Astrocyte of the hippocampus (primary cell): ENCODE measurements at regions not wholly inside any gene's neighbourhood (a gene's known extent, or its start where the extent isn't known, plus 50 kb on each side); places are given as distances from the start of the nearest gene placed in this dataset.
A peak's percentile ranks its signal among the peaks of the same experiment; 100 is the strongest.

Source experiments
- DNase-seq: peaks from one replicate; pipeline ENCODE4 v3.0.0; 2011; ENCODE audit warnings: low read depth, low spot score

- no peak for DNase-seq
Observed at GRCh38 chr2:107380912-107381311, 445.8 kb upstream of the RGPD4 start.

GRCh38 chr2:107383691-107384090 is 443.0 kb upstream of the RGPD4 start:
- DNase-seq = no peak

- no peak for DNase-seq
Observed at GRCh38 chr2:107384422-107384821, 442.3 kb upstream of the RGPD4 start.

- DNase-seq = no peak
Observed at GRCh38 chr2:107385921-107386320, 440.8 kb upstream of the RGPD4 start.

GRCh38 chr2:107392241-107392704 is 434.4 kb upstream of the RGPD4 start:
- DNase-seq = no peak

GRCh38 chr2:107393516-107393915 is 433.2 kb upstream of the RGPD4 start:
- no peak for DNase-seq

GRCh38 chr2:107398683-107399082 is 428.0 kb upstream of the RGPD4 start:
- DNase-seq = no peak

- no peak for DNase-seq
Observed at GRCh38 chr2:107402330-107402729, 424.4 kb upstream of the RGPD4 start.

- no peak for DNase-seq
Observed at GRCh38 chr2:107405261-107405660, 421.4 kb upstream of the RGPD4 start.

- DNase-seq = no peak
Observed at GRCh38 chr2:107407017-107407416, 419.7 kb upstream of the RGPD4 start.

- no peak for DNase-seq
Observed at GRCh38 chr2:107407974-107408373, 418.7 kb upstream of the RGPD4 start.

- DNase-seq = no peak
Observed at GRCh38 chr2:107411267-107411666, 415.4 kb upstream of the RGPD4 start.

GRCh38 chr2:107412209-107412904 is 414.3 kb upstream of the RGPD4 start:
- DNase-seq = peak; percentile 6

GRCh38 chr2:107412981-107413380 is 413.7 kb upstream of the RGPD4 start:
- peak; percentile 1 for DNase-seq

GRCh38 chr2:107414376-107414775 is 412.3 kb upstream of the RGPD4 start:
- no peak for DNase-seq

GRCh38 chr2:107418708-107419107 is 408.0 kb upstream of the RGPD4 start:
- no peak for DNase-seq

GRCh38 chr2:107419191-107419590 is 407.5 kb upstream of the RGPD4 start:
- no peak for DNase-seq

GRCh38 chr2:107428781-107429180 is 397.9 kb upstream of the RGPD4 start:
- DNase-seq = no peak

GRCh38 chr2:107430006-107430405 is 396.7 kb upstream of the RGPD4 start:
- DNase-seq = no peak

GRCh38 chr2:107430596-107431266 is 396.0 kb upstream of the RGPD4 start:
- DNase-seq = no peak

GRCh38 chr2:107436281-107436680 is 390.4 kb upstream of the RGPD4 start:
- no peak for DNase-seq

- DNase-seq = no peak
Observed at GRCh38 chr2:107437265-107437664, 389.4 kb upstream of the RGPD4 start.

GRCh38 chr2:107437807-107438206 is 388.9 kb upstream of the RGPD4 start:
- DNase-seq = no peak
